ENCODE measurements at regions not wholly inside any gene's neighbourhood (a gene's known extent, or its start where the extent isn't known, plus 50 kb on each side); places are given as distances from the start of the nearest gene placed in this dataset.
"Not testable (repeated sequence)": the region's sequence is repeated elsewhere in the genome, so short reads cannot be mapped to it uniquely, and the experiment has no call there.

- peaks cover 14% of the 10 kb centered on the region for H3K36me3 Mint-ChIP-seq (ENCODE audit: low read depth)
- TF ChIP-seq, protein P1, sequence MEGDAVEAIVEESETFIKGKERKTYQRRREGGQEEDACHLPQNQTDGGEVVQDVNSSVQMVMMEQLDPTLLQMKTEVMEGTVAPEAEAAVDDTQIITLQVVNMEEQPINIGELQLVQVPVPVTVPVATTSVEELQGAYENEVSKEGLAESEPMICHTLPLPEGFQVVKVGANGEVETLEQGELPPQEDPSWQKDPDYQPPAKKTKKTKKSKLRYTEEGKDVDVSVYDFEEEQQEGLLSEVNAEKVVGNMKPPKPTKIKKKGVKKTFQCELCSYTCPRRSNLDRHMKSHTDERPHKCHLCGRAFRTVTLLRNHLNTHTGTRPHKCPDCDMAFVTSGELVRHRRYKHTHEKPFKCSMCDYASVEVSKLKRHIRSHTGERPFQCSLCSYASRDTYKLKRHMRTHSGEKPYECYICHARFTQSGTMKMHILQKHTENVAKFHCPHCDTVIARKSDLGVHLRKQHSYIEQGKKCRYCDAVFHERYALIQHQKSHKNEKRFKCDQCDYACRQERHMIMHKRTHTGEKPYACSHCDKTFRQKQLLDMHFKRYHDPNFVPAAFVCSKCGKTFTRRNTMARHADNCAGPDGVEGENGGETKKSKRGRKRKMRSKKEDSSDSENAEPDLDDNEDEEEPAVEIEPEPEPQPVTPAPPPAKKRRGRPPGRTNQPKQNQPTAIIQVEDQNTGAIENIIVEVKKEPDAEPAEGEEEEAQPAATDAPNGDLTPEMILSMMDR (IDR thresholded peaks at IDR 0.05): no peak
- peaks cover 24% of the 10 kb centered on the region for H3K4me1 Mint-ChIP-seq
- no peak overlapping the region for H3K4me3 Mint-ChIP-seq
- H3K27me3 Mint-ChIP-seq (ENCODE audit: low read depth, poor library complexity): peaks cover 6% of the 10 kb centered on the region
- no peak overlapping the region for H3K27ac Mint-ChIP-seq
- peaks cover 32% of the 10 kb centered on the region for H3K9me3 Mint-ChIP-seq
- DNase-seq: no peak
Observed at GRCh38 chr10:118971876-118972275, 57.6 kb upstream of the NANOS1 start.

DNA sequence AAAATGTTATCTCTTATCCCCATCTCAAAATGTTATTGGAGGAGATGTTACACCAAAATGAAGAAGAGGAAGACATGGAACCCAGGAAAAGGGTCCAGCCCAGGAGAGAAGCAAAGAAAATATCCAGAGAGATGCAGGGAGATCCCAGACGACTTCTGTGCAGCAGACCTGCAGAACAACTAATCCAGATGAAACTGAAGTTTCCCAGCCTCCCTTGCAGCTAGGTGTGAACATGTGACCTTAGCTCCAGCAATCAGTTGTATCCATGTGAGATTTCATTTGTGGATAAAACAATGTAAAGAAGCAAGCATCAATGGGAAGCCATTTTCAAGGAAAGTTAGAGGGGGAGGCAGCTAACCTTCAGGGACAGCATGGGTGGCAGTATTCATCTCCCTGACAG lies 55.8 kb upstream of the NANOS1 start:
- Mint-ChIP-seq H3K4me3 (no peak overlapping the region), H3K27ac (no peak overlapping the region), H3K36me3 (ENCODE audit: low read depth) (peaks cover 14% of the 10 kb centered on the region), H3K9me3 (peaks cover 32% of the 10 kb centered on the region), H3K27me3 (ENCODE audit: low read depth, poor library complexity) (peaks cover 8% of the 10 kb centered on the region), H3K4me1 (peaks cover 19% of the 10 kb centered on the region)
- TF ChIP-seq, protein P1 (IDR thresholded peaks at IDR 0.05): no peak
- no peak for DNase-seq

- Mint-ChIP-seq H3K9me3 (peaks cover 32% of the 10 kb centered on the region), H3K4me1 (peaks cover 14% of the 10 kb centered on the region), H3K27me3 (ENCODE audit: low read depth, poor library complexity) (peaks cover 9% of the 10 kb centered on the region), H3K27ac (peak overlapping the region; percentile 16), H3K36me3 (ENCODE audit: low read depth) (peaks cover 14% of the 10 kb centered on the region), H3K4me3 (no peak overlapping the region)
- TF ChIP-seq, protein P1 (IDR thresholded peaks at IDR 0.05): no peak
- no peak for DNase-seq
Observed at GRCh38 chr10:118974951-118975350, 54.6 kb upstream of the NANOS1 start.

DNA sequence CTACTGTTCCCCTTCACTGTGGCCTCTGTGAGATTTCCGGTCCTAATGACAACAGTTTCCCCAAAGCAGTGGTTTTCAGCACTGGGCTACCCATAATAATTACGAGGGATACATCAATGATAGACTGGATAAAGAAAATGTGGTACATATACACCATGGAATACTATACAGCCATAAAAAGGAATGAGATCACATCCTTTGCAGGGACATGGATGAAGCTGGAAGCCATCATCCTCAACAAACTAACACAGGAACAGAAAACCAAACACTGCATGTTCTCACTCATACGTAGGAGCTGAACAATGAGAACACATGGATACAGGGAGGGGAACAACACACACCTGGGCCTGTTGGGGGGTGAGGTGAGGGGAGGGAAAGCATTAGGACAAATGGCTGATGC lies 53.3 kb upstream of the NANOS1 start:
- DNase-seq; H3K4me3 Mint-ChIP-seq; H3K27ac Mint-ChIP-seq; H3K27me3 Mint-ChIP-seq (ENCODE audit: low read depth, poor library complexity): not testable (repeated sequence)
- Mint-ChIP-seq H3K4me1 (peaks cover 17% of the 10 kb centered on the region), H3K9me3 (peaks cover 32% of the 10 kb centered on the region), H3K36me3 (ENCODE audit: low read depth) (peaks cover 14% of the 10 kb centered on the region)

GRCh38 chr10:118977022-118977599 lies 52.4 kb upstream of the NANOS1 start:
- TF ChIP-seq, protein P1 (IDR thresholded peaks at IDR 0.05): no peak
- Mint-ChIP-seq H3K36me3 (ENCODE audit: low read depth) (peaks cover 14% of the 10 kb centered on the region), H3K4me1 (peaks cover 18% of the 10 kb centered on the region), H3K4me3 (no peak overlapping the region), H3K9me3 (peaks cover 32% of the 10 kb centered on the region), H3K27ac (no peak overlapping the region), H3K27me3 (ENCODE audit: low read depth, poor library complexity) (peaks cover 7% of the 10 kb centered on the region)
- no peak for DNase-seq

- Mint-ChIP-seq H3K4me3 (no peak overlapping the region), H3K36me3 (ENCODE audit: low read depth) (peaks cover 14% of the 10 kb centered on the region), H3K27ac (no peak overlapping the region), H3K27me3 (ENCODE audit: low read depth, poor library complexity) (peaks cover 10% of the 10 kb centered on the region), H3K9me3 (peaks cover 30% of the 10 kb centered on the region), H3K4me1 (peaks cover 22% of the 10 kb centered on the region)
- TF ChIP-seq, protein P1 (IDR thresholded peaks at IDR 0.05): no peak
- DNase-seq: no peak
Observed at GRCh38 chr10:118977835-118978234, 51.7 kb upstream of the NANOS1 start.
